Peyer's patch (tissue), 4 donors: ENCODE measurements at regions not wholly inside any gene's neighbourhood (a gene's known extent, or its start where the extent isn't known, plus 50 kb on each side); places are given as distances from the start of the nearest gene placed in this dataset.

Experiments
- DNase-seq, 3 donors: peaks; one replicate each; pipeline ENCODE4 v3.0.0-alpha.2; 2017 to 2019
- H3K27ac ChIP-seq, 4 donors: fragments of 200-600 bp; sonication (generic); one replicate each; pipeline ENCODE4 v1.5.1; 2016 to 2019
- H3K27me3 ChIP-seq, 2 donors: fragments of 200-600 bp; sonication (generic); one replicate each; pipeline ENCODE4 v1.5.1; 2019
- H3K36me3 ChIP-seq, 3 donors: fragments of 200-600 bp; sonication (generic); one replicate each; pipeline ENCODE4 v1.5.1; 2016 to 2019
- H3K4me1 ChIP-seq, 4 donors: fragments of 200-600 bp; sonication (generic); one replicate each; pipeline ENCODE4 v1.5.1; 2016 to 2019
- H3K4me3 ChIP-seq, 4 donors: fragments of 200-600 bp; sonication (generic); 1 replicate in 3 of 4; 2 replicates in 1 of 4; pipeline ENCODE4 v1.5.1; 2016 to 2019; ENCODE audit warnings: mild to moderate bottlenecking in 1 of 4
- H3K9me3 ChIP-seq, 4 donors: fragments of 200-600 bp; sonication (generic); one replicate each; pipeline ENCODE4 v1.5.1; 2016 to 2019; ENCODE audit warnings: mild to moderate bottlenecking in 1 of 4
- POLR2A ChIP-seq, 2 donors: fragments of 450-650 bp; IDR thresholded peaks; one replicate each; pipeline ENCODE4 v1.5.1; 2017; ENCODE audit warnings: antibody characterized with exemption in 2 of 2, mild to moderate bottlenecking in 2 of 2, moderate library complexity in 2 of 2
- TF ChIP-seq, protein P1 (sequence below), 6 experiments: fragments of 450-650 bp in 4 of 6; fragments of 200-600 bp in 2 of 6; sonication (generic) in 1 of 6; IDR thresholded peaks; one replicate each; pipeline ENCODE4 v1.5.1; 2017 to 2019; ENCODE audit warnings: antibody characterized with exemption in 6 of 6, mild to moderate bottlenecking in 3 of 6, moderate library complexity in 1 of 6

DNA sequence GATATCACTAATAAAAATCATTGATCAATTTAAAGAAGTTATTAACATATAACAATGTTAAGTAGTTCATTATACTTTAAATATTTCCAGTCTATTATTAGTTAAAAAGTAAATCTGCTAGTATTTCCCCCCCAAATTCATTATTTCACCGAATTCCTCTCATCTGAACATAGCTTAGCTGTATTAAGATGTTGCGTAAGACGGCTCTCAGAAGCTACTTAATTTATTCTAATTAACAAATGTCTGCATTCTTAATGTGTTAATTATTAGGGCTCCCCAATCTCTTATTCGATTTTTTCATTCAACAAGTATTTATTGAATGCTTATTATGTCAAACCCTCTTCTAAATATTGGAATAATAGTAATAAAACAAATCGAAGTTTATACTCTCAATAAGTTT, 290.7 kb downstream of the TRIML1 start:
- no peak for DNase-seq
- Histone ChIP-seq H3K36me3 (no peaks in the 10 kb centered on the region), H3K4me1 (no peaks in the 10 kb centered on the region), H3K4me3 (no peak overlapping the region), H3K27ac (no peak overlapping the region), H3K9me3 (peaks cover 0 to 4% (median 0%) of the 10 kb centered on the region in 4 donors), H3K27me3 (no peaks in the 10 kb centered on the region)
- TF ChIP-seq POLR2A (IDR thresholded peaks at IDR 0.05) = no peak
- TF ChIP-seq, protein P1, sequence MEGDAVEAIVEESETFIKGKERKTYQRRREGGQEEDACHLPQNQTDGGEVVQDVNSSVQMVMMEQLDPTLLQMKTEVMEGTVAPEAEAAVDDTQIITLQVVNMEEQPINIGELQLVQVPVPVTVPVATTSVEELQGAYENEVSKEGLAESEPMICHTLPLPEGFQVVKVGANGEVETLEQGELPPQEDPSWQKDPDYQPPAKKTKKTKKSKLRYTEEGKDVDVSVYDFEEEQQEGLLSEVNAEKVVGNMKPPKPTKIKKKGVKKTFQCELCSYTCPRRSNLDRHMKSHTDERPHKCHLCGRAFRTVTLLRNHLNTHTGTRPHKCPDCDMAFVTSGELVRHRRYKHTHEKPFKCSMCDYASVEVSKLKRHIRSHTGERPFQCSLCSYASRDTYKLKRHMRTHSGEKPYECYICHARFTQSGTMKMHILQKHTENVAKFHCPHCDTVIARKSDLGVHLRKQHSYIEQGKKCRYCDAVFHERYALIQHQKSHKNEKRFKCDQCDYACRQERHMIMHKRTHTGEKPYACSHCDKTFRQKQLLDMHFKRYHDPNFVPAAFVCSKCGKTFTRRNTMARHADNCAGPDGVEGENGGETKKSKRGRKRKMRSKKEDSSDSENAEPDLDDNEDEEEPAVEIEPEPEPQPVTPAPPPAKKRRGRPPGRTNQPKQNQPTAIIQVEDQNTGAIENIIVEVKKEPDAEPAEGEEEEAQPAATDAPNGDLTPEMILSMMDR (IDR thresholded peaks at IDR 0.05) = no peak

DNA sequence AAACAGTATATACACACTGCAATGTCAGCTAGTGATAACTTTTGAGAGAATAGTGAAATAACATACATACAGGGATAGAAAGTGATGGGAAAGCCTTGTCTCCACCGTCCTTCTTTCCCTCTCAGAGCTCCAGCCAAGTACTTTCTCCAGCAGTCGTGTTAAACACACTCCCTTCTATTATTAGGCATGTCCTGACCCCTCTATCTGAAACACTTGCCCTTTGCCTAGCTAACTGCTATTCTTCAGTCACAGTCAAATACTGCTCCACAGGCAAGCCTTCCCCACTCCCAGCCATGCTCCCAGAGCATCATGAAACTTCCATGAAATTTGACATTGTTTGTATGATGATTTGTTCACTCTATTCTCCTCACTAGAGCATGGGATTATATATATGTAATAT, 291.1 kb downstream of the TRIML1 start:
- H3K36me3 ChIP-seq = no peaks in the 10 kb centered on the region
- no peak for DNase-seq
- H3K9me3 ChIP-seq = peaks cover 0 to 4% (median 0%) of the 10 kb centered on the region in 4 donors
- no peak overlapping the region for H3K27ac ChIP-seq
- H3K27me3 ChIP-seq = no peaks in the 10 kb centered on the region
- no peaks in the 10 kb centered on the region for H3K4me1 ChIP-seq
- H3K4me3 ChIP-seq = no peak overlapping the region
- no peak for TF ChIP-seq POLR2A (IDR thresholded peaks at IDR 0.05)
- TF ChIP-seq, protein P1 (IDR thresholded peaks at IDR 0.05) = no peak

DNA sequence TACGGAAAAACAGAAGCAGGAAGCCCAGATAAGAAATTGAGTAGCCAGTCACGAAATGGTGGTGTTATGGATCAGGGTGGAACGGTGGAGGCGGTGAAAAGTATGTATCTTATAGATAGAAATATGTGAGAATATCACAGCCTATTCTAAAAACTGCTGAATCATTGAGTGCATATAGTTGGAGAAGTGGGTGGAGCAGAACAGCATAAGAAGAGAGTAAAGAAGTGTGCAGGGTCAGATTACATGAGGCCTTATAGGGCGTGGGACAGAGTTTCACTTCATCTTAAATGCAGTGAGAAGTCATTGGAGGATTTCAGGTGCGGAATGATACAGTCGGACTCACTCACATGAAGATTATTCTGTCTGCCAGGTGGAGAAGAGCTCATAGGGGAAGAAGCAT, 293.1 kb downstream of the TRIML1 start:
- Histone ChIP-seq H3K9me3 (peaks cover 0 to 4% (median 0%) of the 10 kb centered on the region in 4 donors), H3K36me3 (no peaks in the 10 kb centered on the region), H3K27ac (no peak overlapping the region), H3K4me1 (no peaks in the 10 kb centered on the region), H3K4me3 (no peak overlapping the region), H3K27me3 (no peaks in the 10 kb centered on the region)
- DNase-seq = no peak
- TF ChIP-seq POLR2A (IDR thresholded peaks at IDR 0.05) = no peak
- TF ChIP-seq, protein P1 (IDR thresholded peaks at IDR 0.05) = no peak

DNA sequence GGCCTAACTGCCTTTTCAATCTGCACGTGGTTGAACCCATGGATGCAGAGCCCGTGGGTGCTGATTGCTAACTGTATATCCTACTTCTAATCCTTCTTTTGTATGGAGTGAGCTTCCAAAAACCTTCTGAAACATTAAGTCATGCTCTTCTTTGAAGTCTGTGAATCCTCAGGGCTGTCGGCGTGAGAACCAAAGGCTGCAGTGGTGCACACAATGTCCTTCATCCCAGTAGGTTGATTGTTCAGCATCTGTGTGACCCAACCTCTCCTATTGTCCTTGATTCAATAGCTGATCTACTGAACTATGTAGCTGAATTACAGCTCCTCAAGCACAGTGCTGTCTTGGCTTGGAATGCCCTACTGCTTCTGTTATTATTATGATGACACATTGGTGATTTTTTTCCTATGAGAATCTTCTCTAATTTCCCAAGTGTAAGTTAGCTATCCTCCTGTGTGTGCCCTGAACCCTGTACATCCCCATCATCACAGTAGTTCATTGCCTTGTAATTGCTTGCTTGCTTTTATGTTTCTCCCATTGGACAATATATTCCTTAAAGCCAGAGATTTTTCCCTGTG, 294.6 kb downstream of the TRIML1 start:
- Histone ChIP-seq H3K27ac (no peak overlapping the region), H3K4me3 (no peak overlapping the region), H3K36me3 (no peaks in the 10 kb centered on the region), H3K27me3 (no peaks in the 10 kb centered on the region), H3K9me3 (peaks cover 0 to 4% (median 0%) of the 10 kb centered on the region in 4 donors), H3K4me1 (no peaks in the 10 kb centered on the region)
- DNase-seq = no peak
- TF ChIP-seq POLR2A (IDR thresholded peaks at IDR 0.05) = no peak
- TF ChIP-seq, protein P1 (IDR thresholded peaks at IDR 0.05) = no peak

DNA sequence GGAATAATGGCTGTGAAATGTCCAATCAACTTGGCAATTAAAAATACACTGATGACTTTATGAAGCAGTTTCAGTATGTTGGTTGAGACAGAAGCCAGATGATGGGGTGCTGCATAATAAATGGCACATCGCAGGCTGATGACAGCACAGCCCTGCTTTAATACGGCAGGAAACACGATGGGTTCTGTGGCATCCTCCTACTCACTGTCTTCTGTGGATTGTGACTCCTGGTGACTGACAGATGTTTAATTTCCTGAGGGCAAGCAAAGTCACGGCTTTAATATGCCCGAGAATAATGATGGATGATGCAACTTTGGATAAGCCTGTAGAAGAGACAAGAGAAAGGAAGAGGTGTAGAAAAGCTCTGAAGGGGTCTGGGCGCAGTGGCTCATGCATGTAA, 295.4 kb downstream of the TRIML1 start:
- Histone ChIP-seq H3K9me3 (peaks cover 0 to 4% (median 0%) of the 10 kb centered on the region in 4 donors), H3K4me3 (no peak overlapping the region)

More for the DNA sequence above, 295.4 kb downstream of the TRIML1 start:
- TF ChIP-seq, protein P1 (IDR thresholded peaks at IDR 0.05) = no peak
- no peak for TF ChIP-seq POLR2A (IDR thresholded peaks at IDR 0.05)
- no peak for DNase-seq
- Histone ChIP-seq H3K36me3 (no peaks in the 10 kb centered on the region), H3K4me1 (no peaks in the 10 kb centered on the region), H3K27ac (no peak overlapping the region), H3K27me3 (no peaks in the 10 kb centered on the region)
